ENCODE measurements at regions not wholly inside any gene's neighbourhood (a gene's known extent, or its start where the extent isn't known, plus 50 kb on each side); places are given as distances from the start of the nearest gene placed in this dataset.
A peak's percentile ranks its signal among the peaks of the same experiment; 100 is the strongest.

GRCh38 chr20:10925767-10926166 lies 252.0 kb upstream of the JAG1 start:
- DNase-seq, result no peak

GRCh38 chr20:10927011-10927583 lies 253.3 kb upstream of the JAG1 start:
- peak in 1 of 2 experiments; percentile 8 for DNase-seq

- no peak for DNase-seq
Measured at GRCh38 chr20:10927936-10928840, 254.4 kb upstream of the JAG1 start.

GRCh38 chr20:10928841-10929421 lies 255.1 kb upstream of the JAG1 start:
- no peak for DNase-seq

GRCh38 chr20:10935658-10936402 lies 262.0 kb upstream of the JAG1 start:
- no peak for DNase-seq

- no peak for DNase-seq
Measured at GRCh38 chr20:10936786-10937185, 263.0 kb upstream of the JAG1 start.

GRCh38 chr20:10939331-10939941 lies 265.6 kb upstream of the JAG1 start:
- DNase-seq, result no peak

- DNase-seq, result no peak
Measured at GRCh38 chr20:10940941-10941340, 267.1 kb upstream of the JAG1 start.

GRCh38 chr20:10943686-10944265 lies 270.0 kb upstream of the JAG1 start:
- no peak for DNase-seq

- DNase-seq, result no peak
Measured at GRCh38 chr20:10946124-10946880, 272.5 kb upstream of the JAG1 start.

- DNase-seq, result no peak
Measured at GRCh38 chr20:10947726-10948125, 273.9 kb upstream of the JAG1 start.

- DNase-seq, result no peak
Measured at GRCh38 chr20:10949930-10950783, 276.4 kb upstream of the JAG1 start.

- DNase-seq, result no peak
Measured at GRCh38 chr20:10951216-10951615, 277.4 kb upstream of the JAG1 start.

- DNase-seq, result no peak
Measured at GRCh38 chr20:10951904-10952303, 278.1 kb upstream of the JAG1 start.

- no peak for DNase-seq
Measured at GRCh38 chr20:10953437-10953836, 279.6 kb upstream of the JAG1 start.

GRCh38 chr20:10954137-10954840 lies 280.5 kb upstream of the JAG1 start:
- no peak for DNase-seq

- DNase-seq, result no peak
Measured at GRCh38 chr20:10954908-10955580, 281.2 kb upstream of the JAG1 start.

GRCh38 chr20:10958279-10958678 lies 284.5 kb upstream of the JAG1 start:
- DNase-seq, result no peak

- DNase-seq, result no peak
Measured at GRCh38 chr20:10960416-10960815, 286.6 kb upstream of the JAG1 start.

Data from SHP77 (cell line).